ENCODE measurements at regions not wholly inside any gene's neighbourhood (a gene's known extent, or its start where the extent isn't known, plus 50 kb on each side); places are given as distances from the start of the nearest gene placed in this dataset.

DNA sequence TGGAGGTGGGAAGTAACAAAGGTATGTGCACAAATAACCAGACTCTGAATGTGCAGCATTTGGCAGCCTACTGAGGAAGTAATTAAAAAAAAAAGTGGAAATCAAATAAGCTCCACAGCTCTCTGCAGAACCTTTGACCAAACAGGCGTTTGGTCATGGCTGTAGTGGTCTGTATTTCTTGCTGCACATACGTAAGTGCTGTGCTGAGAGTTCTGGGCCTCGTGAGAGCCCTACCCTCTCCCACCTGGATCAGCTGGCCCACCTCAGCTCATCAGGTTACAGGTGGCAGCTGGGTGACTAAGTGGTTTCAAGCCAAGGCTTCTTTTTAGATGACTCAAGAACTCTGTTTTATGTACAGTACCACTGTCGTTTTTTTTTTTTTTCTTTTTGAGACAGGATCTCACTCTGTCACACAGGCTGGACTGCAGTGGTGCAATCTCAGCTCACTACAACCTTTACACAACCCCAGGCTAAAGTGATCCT is 178.2 kb upstream of the KLF6 start:
- ChIA-PET CTCF (no interaction called here), POLR2A (ENCODE audit: low non-redundant PET) (no interaction called here)
- DNase-seq (ENCODE audit: low spot score), result peak; percentile 17

DNA sequence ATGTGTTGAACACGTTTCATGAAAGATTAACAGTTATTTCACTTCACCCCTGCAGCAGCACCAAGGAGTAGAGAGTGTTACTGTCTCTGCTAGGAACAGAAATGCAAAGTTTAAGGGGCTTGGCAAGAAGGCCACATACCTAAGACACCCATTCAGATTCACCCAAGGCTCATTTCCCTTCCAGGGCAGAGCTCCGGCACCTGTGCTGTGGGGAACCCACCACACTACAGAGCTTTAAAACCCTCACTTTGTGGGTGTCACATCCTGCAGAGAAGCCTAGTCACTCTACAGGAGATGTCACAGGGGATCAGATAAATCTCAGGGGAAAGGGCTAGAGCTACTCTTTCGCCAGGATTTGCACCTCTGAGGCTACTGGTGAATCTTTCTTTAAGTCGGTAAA is 176.1 kb upstream of the KLF6 start:
- TF ChIP-seq, protein P1, sequence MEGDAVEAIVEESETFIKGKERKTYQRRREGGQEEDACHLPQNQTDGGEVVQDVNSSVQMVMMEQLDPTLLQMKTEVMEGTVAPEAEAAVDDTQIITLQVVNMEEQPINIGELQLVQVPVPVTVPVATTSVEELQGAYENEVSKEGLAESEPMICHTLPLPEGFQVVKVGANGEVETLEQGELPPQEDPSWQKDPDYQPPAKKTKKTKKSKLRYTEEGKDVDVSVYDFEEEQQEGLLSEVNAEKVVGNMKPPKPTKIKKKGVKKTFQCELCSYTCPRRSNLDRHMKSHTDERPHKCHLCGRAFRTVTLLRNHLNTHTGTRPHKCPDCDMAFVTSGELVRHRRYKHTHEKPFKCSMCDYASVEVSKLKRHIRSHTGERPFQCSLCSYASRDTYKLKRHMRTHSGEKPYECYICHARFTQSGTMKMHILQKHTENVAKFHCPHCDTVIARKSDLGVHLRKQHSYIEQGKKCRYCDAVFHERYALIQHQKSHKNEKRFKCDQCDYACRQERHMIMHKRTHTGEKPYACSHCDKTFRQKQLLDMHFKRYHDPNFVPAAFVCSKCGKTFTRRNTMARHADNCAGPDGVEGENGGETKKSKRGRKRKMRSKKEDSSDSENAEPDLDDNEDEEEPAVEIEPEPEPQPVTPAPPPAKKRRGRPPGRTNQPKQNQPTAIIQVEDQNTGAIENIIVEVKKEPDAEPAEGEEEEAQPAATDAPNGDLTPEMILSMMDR (conservative IDR thresholded peaks at IDR 0.05; ENCODE audit: low read depth), result no peak
- DNase-seq (ENCODE audit: low spot score), result no peak
- H3K27ac ChIP-seq, result no peak overlapping the region
- ChIA-PET POLR2A (ENCODE audit: low non-redundant PET) (no interaction called here), CTCF (no interaction called here)

More for the DNA sequence above, 178.2 kb upstream of the KLF6 start:
- TF ChIP-seq, protein P1 (conservative IDR thresholded peaks at IDR 0.05; ENCODE audit: low read depth), result no peak
- peak overlapping the region; percentile 44; the same call in 1 of the 2 replicates for H3K27ac ChIP-seq

DNA sequence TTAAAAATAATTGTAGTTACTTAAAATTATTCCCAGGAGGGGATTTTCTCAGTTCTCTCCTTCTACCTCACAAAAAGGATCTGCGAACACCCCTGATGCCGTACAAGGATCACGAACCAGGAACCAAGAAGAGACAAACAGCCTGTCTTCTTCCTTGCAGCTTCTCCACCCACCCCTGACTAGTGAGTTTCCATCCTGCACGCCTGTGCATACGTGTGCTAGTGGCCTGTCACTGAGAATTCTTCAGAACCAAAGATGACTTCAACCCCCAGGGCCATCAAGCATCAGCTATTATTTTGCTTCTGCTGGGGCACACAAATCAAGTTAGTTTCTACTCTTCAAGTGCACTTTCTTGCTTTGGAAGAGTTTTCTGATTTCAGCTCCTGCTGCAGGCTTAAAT is 175.5 kb upstream of the KLF6 start:
- H3K27ac ChIP-seq, result no peak overlapping the region
- no peak for DNase-seq (ENCODE audit: low spot score)
- TF ChIP-seq, protein P1 (conservative IDR thresholded peaks at IDR 0.05; ENCODE audit: low read depth), result no peak
- CTCF ChIA-PET, result no interaction called here
- POLR2A ChIA-PET (ENCODE audit: low non-redundant PET), result no interaction called here

DNA sequence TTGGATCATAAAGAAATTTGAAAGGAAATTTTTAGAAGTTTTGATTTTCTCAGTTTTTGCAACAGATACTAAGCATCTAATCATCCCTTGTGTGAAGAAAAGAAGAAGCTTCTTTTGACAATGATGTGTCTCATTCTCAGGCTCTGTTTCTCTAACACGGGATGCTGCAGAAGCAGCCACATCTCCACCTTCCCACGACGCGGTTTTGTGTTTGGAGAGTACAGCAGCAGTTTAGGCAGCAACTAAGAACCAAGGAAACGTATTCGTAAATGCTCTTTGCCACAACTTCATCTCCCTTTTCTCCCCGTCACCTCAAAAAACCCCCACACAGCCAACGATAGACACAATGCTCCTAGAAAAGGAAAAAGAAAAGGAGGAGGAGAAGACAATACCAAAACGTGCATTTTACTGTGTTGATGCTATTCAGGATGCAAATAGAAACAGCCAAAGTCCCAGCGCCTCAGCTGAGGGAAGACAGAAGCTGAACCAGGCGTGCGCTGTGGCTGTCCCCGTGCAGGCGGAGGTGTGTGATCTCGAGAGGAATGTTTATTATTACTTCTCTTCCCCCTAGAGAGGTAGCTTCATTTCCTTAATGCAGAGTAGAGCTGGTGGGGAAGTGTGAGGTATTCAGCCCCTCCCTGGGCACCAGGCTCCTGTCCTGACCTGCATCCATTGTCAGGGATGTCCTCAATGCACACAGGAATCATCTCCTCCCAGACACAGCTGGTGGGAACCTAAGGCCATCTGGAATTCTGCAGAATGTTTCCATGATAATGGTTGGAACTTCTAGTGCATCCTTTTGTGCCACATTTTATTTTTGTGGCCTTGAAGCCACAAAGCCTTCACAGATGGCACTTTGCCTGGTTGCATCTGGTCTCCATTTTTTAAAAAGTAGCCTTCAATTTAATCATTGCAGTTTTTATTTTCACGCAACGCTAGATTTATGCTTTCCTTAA is 174.6 kb upstream of the KLF6 start:
- no peak overlapping the region for H3K27ac ChIP-seq
- ChIA-PET POLR2A (ENCODE audit: low non-redundant PET) (no interaction called here), CTCF (no interaction called here)
- DNase-seq (ENCODE audit: low spot score), result no peak
- TF ChIP-seq, protein P1 (conservative IDR thresholded peaks at IDR 0.05; ENCODE audit: low read depth), result no peak

DNA sequence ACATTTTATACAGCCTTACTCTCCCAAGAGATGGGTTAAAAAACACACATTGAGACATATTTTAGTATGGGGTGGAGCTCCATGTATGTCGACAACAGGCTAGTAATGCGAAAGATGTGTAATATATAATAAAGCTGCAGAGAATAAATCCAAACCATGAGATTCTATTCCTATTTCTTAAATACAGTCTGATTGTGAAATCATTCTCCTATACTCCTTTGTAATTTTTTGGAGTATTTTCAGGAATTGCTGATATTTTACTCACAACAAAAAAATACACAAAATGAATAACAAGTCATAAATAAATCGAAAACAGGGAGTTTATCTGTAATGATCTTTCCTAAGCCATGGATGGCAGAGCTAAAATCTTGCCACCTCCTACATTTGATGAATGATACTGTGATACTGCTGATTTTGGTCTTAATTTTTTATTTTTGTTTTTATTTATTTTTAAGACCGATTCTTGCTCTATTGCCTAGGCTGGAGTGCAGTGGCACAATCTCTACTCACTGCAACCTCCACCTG is 173.5 kb upstream of the KLF6 start:
- CTCF ChIA-PET, result no interaction called here
- TF ChIP-seq, protein P1 (conservative IDR thresholded peaks at IDR 0.05; ENCODE audit: low read depth), result no peak
- no peak overlapping the region for H3K27ac ChIP-seq
- no peak for DNase-seq (ENCODE audit: low spot score)
- POLR2A ChIA-PET (ENCODE audit: low non-redundant PET), result no interaction called here

DNA sequence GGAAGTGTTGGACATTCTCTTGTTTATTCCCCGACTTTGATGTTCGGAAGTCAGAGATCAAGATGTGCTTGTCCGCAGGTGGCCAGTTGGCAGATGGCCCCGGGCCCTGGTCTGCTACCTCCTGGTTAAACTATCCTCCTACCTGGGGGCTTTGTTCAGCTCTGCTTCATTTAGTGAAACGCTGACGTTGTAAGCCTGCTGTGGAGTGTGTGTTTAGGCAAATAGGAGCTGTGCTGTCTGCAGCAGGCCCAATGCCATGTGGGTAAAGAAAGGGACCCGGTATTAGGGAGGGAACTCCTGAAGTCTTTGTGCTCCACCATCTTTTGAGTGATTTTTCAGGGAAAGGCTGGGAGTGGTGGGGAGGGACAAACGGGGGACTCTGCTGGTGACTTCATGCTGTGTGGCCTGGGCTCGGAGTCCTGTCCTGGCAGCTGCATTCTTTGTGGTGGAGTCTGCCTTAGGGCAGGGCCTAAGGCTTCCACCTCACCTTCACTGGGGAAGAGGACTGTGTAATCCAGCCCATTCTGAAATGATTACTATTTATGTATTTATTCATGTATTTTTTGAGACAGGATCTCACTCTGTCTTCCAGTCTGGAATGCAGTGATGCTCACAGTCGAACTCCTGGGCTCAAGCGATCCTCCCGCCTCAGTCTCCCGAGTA is 171.1 kb upstream of the KLF6 start:
- ChIA-PET POLR2A (ENCODE audit: low non-redundant PET) (no interaction called here), CTCF (interaction anchor here (0.6 kb wide), 2 partner anchors 8 to 766 kb away, joined by 3 to 4 read pairs; no protein-coding TSS in a partner anchor)
- no peak for DNase-seq (ENCODE audit: low spot score)
- TF ChIP-seq, protein P1 (conservative IDR thresholded peaks at IDR 0.05; ENCODE audit: low read depth), result no peak
- H3K27ac ChIP-seq, result no peak overlapping the region

Data from RWPE1 (cell line).